Heart left ventricle (tissue), 13 donors: ENCODE measurements at regions not wholly inside any gene's neighbourhood (a gene's known extent, or its start where the extent isn't known, plus 50 kb on each side); places are given as distances from the start of the nearest gene placed in this dataset.

Experiments
- POLR2A ChIP-seq, 2 donors: fragments of 450-650 bp; IDR thresholded peaks; one replicate each; pipeline ENCODE4 v1.6.1; 2017; ENCODE audit warnings: antibody characterized with exemption in 2 of 2, mild to moderate bottlenecking in 2 of 2, moderate library complexity in 2 of 2
- TF ChIP-seq, protein P1 (sequence below), 12 donors: fragments of 200-600 bp; sonication (generic) in 4 of 12; IDR thresholded peaks; one replicate each; pipeline versions ENCODE4 v1.5.0 to v1.8.0; 2018 to 2022; ENCODE audit warnings: antibody characterized with exemption in 12 of 12, mild to moderate bottlenecking in 5 of 12
- donor health status: ischemic (EF 13 %, LVEDD 7.1; RV severe dilation, severe dysfunction).
- donor health status: DM: no; HTN: yes; CAD: no.
- donor health status: DM: no; HTN: no; CAD: no.
- donor health status: ischemic (EF 25% LVEDD 6.9; RV normal size, moderate dysfunction).
- donor health status: ischemic (EF 25% LVEDD 5.7; RV mildly dilated, moderate dysfunction).
- donor health status: ischemic (EF 35%, LVEDD 5.7; RV mildly dilated, moderate dysfunction).
- donor health status: nonischemic (EF 11% LVEDD 7.7; RV severe dilation, severe dysfunction).
- donor health status: DM: yes; HTN: yes; CAD: no.
- donor health status: PGD.
- donor health status: ischemic (EF 29% LVEDD 5.4; RV normal size, mild dysfunction).
- donor health status: nonischemic (EF 23%, LVEDD 6.1; RV moderate dilation, normal function).

- TF ChIP-seq, protein P1, sequence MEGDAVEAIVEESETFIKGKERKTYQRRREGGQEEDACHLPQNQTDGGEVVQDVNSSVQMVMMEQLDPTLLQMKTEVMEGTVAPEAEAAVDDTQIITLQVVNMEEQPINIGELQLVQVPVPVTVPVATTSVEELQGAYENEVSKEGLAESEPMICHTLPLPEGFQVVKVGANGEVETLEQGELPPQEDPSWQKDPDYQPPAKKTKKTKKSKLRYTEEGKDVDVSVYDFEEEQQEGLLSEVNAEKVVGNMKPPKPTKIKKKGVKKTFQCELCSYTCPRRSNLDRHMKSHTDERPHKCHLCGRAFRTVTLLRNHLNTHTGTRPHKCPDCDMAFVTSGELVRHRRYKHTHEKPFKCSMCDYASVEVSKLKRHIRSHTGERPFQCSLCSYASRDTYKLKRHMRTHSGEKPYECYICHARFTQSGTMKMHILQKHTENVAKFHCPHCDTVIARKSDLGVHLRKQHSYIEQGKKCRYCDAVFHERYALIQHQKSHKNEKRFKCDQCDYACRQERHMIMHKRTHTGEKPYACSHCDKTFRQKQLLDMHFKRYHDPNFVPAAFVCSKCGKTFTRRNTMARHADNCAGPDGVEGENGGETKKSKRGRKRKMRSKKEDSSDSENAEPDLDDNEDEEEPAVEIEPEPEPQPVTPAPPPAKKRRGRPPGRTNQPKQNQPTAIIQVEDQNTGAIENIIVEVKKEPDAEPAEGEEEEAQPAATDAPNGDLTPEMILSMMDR (IDR thresholded peaks at IDR 0.05): no peak
- TF ChIP-seq POLR2A (IDR thresholded peaks at IDR 0.05): no peak
Measured at GRCh38 chr3:145024700-145025099, 1053.1 kb downstream of the DIPK2A start.
